Tibial nerve (tissue), 4 donors: ENCODE measurements at regions not wholly inside any gene's neighbourhood (a gene's known extent, or its start where the extent isn't known, plus 50 kb on each side); places are given as distances from the start of the nearest gene placed in this dataset.

ENCODE experiments used
- DNase-seq, 2 donors: peaks; one replicate each; pipeline ENCODE4 v3.0.0-alpha.2; 2019; ENCODE audit warnings: low spot score in 2 of 2
- H3K27ac ChIP-seq, 4 donors: fragments of 200-600 bp; sonication (generic) in 3 of 4; one replicate each; pipeline ENCODE4 v1.5.1; 2017 to 2019; ENCODE audit warnings: mild to moderate bottlenecking in 1 of 4
- H3K27me3 ChIP-seq, 2 donors: fragments of 200-600 bp; sonication (generic) in 1 of 2; one replicate each; pipeline versions ENCODE4 v1.5.1 to v1.6.0; 2017 to 2019
- H3K36me3 ChIP-seq, 3 donors: fragments of 200-600 bp; sonication (generic); one replicate each; pipeline ENCODE4 v1.5.1; 2018 to 2019
- H3K4me1 ChIP-seq, 4 donors: fragments of 200-600 bp; sonication (generic) in 3 of 4; one replicate each; pipeline ENCODE4 v1.5.1; 2017 to 2019
- H3K4me3 ChIP-seq, 4 donors: fragments of 200-600 bp; sonication (generic) in 3 of 4; one replicate each; pipeline ENCODE4 v1.5.1; 2017 to 2019; ENCODE audit warnings: mild to moderate bottlenecking in 1 of 4, moderate library complexity in 1 of 4
- H3K9me3 ChIP-seq, 4 donors: fragments of 200-600 bp; sonication (generic) in 3 of 4; one replicate each; pipeline ENCODE4 v1.5.1; 2017 to 2019
- CTCF ChIP-seq, 5 experiments: fragments of 200-600 bp in 3 of 5; fragments of 450-650 bp in 2 of 5; sonication (generic) in 3 of 5; IDR thresholded peaks; one replicate each; pipeline ENCODE4 v1.5.1; 2016 to 2019; ENCODE audit warnings: antibody characterized with exemption in 5 of 5, mild to moderate bottlenecking in 3 of 5, moderate library complexity in 2 of 5
- EP300 ChIP-seq, 2 donors: sonication (generic); formaldehyde crosslinking; IDR thresholded peaks; one replicate each; pipeline ENCODE4 v1.6.1; 2017; ENCODE audit warnings: antibody characterized with exemption in 2 of 2, mild to moderate bottlenecking in 1 of 2
- POLR2A ChIP-seq, 2 donors: fragments of 450-650 bp; IDR thresholded peaks; one replicate each; pipeline ENCODE4 v1.6.1; 2017; ENCODE audit warnings: antibody characterized with exemption in 2 of 2, mild to moderate bottlenecking in 2 of 2, moderate library complexity in 2 of 2
- WGBS, 2 donors: methylation state at CpG; one replicate each; pipeline ENCODE4 v1.1.5; 2018; 5-methylcytosine and 5-hydroxymethylcytosine counted together

GRCh38 chr2:83176539-83176938 is 1282.5 kb downstream of the SUCLG1 start:
- H3K36me3 ChIP-seq = no peaks in the 10 kb centered on the region
- H3K4me1 ChIP-seq = peaks cover 0 to 4% (median 0%) of the 10 kb centered on the region in 4 donors
- TF ChIP-seq CTCF (IDR thresholded peaks at IDR 0.05) (no peak), POLR2A (IDR thresholded peaks at IDR 0.05) (no peak), EP300 (IDR thresholded peaks at IDR 0.05) (no peak)
- DNase-seq = no peak
- no peaks in the 10 kb centered on the region for H3K27me3 ChIP-seq
- 87 to 90% methylated on average over 2 of the region's 2 CpGs for WGBS, 2 donors
- no peak overlapping the region for H3K27ac ChIP-seq
- H3K9me3 ChIP-seq = no peaks in the 10 kb centered on the region
- H3K4me3 ChIP-seq = no peak overlapping the region

- Histone ChIP-seq H3K36me3 (no peaks in the 10 kb centered on the region), H3K9me3 (no peaks in the 10 kb centered on the region), H3K27me3 (no peaks in the 10 kb centered on the region), H3K27ac (no peak overlapping the region), H3K4me1 (peaks cover 0 to 4% (median 0%) of the 10 kb centered on the region in 4 donors), H3K4me3 (no peak overlapping the region)
- WGBS, 2 donors = 48 to 53% methylated on average over 2 of the region's 2 CpGs
- TF ChIP-seq CTCF (IDR thresholded peaks at IDR 0.05) (no peak), EP300 (IDR thresholded peaks at IDR 0.05) (no peak)
- DNase-seq = no peak
Measured at GRCh38 chr2:83172841-83173240, 1286.2 kb downstream of the SUCLG1 start.

GRCh38 chr2:83168377-83168776 is 1290.7 kb downstream of the SUCLG1 start:
- DNase-seq = no peak
- H3K27me3 ChIP-seq = no peaks in the 10 kb centered on the region
- H3K36me3 ChIP-seq = no peaks in the 10 kb centered on the region
- H3K4me3 ChIP-seq = no peak overlapping the region
- peaks cover 0 to 4% (median 0%) of the 10 kb centered on the region in 4 donors for H3K4me1 ChIP-seq
- no peaks in the 10 kb centered on the region for H3K9me3 ChIP-seq
- no peak overlapping the region for H3K27ac ChIP-seq
- 65 to 73% methylated on average over 2 of the region's 2 CpGs for WGBS, 2 donors
- no peak for TF ChIP-seq EP300 (IDR thresholded peaks at IDR 0.05)
- TF ChIP-seq POLR2A (IDR thresholded peaks at IDR 0.05) = no peak
- TF ChIP-seq CTCF (IDR thresholded peaks at IDR 0.05) = no peak

- Histone ChIP-seq H3K9me3 (no peaks in the 10 kb centered on the region), H3K36me3 (no peaks in the 10 kb centered on the region), H3K4me1 (no peaks in the 10 kb centered on the region), H3K27ac (no peak overlapping the region), H3K27me3 (no peaks in the 10 kb centered on the region), H3K4me3 (no peak overlapping the region)
- 93 to 96% methylated on average over 3 of the region's 3 CpGs for WGBS, 2 donors
- no peak for DNase-seq
- TF ChIP-seq EP300 (IDR thresholded peaks at IDR 0.05) (no peak), POLR2A (IDR thresholded peaks at IDR 0.05) (no peak), CTCF (IDR thresholded peaks at IDR 0.05) (no peak)
Measured at GRCh38 chr2:83162421-83162820, 1296.7 kb downstream of the SUCLG1 start.

GRCh38 chr2:83160571-83160970 is 1298.5 kb downstream of the SUCLG1 start:
- Histone ChIP-seq H3K9me3 (no peaks in the 10 kb centered on the region), H3K4me3 (no peak overlapping the region), H3K27me3 (no peaks in the 10 kb centered on the region), H3K4me1 (no peaks in the 10 kb centered on the region), H3K27ac (no peak overlapping the region), H3K36me3 (no peaks in the 10 kb centered on the region)
- no peak for TF ChIP-seq POLR2A (IDR thresholded peaks at IDR 0.05)
- no peak for TF ChIP-seq EP300 (IDR thresholded peaks at IDR 0.05)
- no peak for TF ChIP-seq CTCF (IDR thresholded peaks at IDR 0.05)
- no peak for DNase-seq
- WGBS, 2 donors = 72 to 83% methylated on average over 3 of the region's 3 CpGs
